HG02870 (cell line): ENCODE measurements at regions not wholly inside any gene's neighbourhood (a gene's known extent, or its start where the extent isn't known, plus 50 kb on each side); places are given as distances from the start of the nearest gene placed in this dataset.
"Not testable (repeated sequence)": the region's sequence is repeated elsewhere in the genome, so short reads cannot be mapped to it uniquely, and the experiment has no call there.

ENCODE experiments used
- ATAC-seq: cut with Tn5 transposase; IDR thresholded peaks from one replicate; pipeline ENCODE4 v1.9.1; 2021; ENCODE audit warnings: mild to moderate bottlenecking, moderate library complexity; ENCODE audit not compliant: unreplicated experiment

DNA sequence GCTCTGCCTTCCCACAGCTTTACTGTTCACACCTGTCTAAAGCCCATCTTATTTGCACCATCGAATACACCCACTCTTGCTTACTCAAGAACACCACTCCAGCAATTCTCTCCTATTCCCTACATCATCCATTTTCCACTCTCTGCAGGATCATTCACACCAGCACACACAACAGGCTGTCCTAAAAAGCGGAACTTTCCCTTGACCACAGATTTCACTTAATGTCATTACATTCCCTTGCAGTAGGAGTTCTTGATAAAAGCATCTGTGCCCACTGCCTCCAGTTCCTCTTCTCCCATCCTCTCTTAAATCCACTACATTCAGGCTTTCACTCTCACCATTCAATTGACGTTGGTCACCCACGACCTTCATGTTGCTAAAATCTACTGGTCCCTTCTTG lies 103.0 kb upstream of the PABPC3 start:
- ATAC-seq: not testable (repeated sequence)

- ATAC-seq: no peak
These were observed 100.6 kb upstream of the PABPC3 start for GRCh38 chr13:24995225-24995804.

DNA sequence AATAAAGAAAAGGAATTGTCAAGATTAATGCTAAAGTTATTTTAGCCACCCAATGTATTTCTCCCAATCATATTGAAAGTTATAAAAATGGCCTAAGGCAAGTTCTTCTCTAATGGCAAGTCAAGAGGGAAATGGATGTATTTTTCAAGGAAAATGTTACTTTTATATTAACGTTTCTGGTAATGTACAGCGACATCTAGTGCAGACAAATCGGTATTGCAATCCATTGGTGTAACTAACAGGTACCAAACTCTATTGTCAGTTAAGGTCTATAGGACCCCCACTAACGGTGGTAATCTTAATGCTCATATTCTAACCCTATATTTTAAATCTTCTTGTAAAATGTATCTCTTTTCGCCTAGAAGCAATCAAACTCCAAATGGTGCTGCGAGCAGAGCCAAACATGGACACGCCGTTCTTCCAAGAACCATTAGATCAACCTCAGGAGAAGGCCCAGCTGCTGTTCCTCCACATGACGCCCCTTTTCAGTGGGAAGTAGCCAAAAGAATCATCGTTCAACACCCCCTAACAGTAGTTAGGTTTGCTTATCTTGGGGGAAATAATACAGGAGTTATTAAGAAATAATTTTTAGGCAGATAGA lies 98.5 kb upstream of the PABPC3 start:
- no peak for ATAC-seq

- ATAC-seq: no peak
These were observed 97.5 kb upstream of the PABPC3 start for GRCh38 chr13:24998433-24998832.

DNA sequence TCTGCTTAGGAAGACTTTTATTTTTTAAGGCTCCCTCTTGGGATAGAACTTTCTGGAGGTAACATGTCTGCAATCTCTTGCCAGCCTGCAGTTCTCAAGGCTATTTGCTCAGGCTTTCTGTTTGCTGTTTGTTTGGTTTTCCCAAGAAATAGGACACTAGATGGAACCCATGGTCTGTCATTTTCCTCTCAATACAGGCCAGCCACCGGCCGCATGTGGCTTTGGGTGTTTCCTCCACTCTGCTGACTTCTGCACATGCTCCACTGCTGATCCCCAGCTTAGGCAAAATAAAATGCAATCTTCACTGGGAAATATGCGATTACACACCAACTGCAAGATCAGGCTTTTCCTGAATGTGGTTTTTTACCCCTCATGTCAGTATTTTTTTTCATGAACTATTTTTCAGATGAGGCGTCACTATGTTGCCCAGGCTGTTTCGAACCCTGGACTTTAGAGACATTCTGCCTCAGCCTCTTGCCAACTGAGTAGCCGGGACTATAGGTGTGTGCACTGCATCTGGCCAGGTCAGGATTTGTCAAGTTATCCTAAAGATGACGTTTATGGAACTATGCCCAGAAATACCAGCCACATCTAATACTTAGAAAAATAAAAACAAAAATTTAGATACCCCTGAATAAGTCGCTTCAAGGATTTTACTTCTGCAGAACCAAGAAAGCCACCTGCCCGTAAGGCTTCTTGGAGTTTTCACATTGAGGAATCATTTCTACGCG lies 94.3 kb upstream of the PABPC3 start:
- no peak for ATAC-seq

GRCh38 chr13:25002311-25002710 lies 93.6 kb upstream of the PABPC3 start:
- ATAC-seq: not testable (repeated sequence)

GRCh38 chr13:25004489-25004888 lies 91.4 kb upstream of the PABPC3 start:
- ATAC-seq: not testable (repeated sequence)

GRCh38 chr13:25005050-25005497 lies 90.9 kb upstream of the PABPC3 start:
- not testable (repeated sequence) for ATAC-seq

DNA sequence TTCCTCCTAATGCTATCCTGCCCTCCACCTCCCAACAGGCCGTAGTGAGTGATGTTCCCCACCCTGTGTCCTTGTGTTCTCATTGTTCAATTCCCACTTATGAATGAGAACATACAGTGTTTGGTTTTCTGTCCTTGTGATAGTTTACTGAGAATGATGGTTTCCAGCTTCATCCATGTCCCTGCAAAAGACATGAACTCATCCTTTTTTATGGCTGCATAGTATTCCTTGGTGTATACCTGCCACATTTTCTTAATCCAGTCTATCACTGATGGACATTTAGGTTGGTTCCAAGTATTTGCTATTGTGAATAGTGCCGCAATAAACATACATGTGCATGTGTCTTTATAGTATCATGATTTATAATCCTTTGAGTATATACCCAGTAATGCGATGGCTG lies 88.5 kb upstream of the PABPC3 start:
- ATAC-seq: not testable (repeated sequence)

GRCh38 chr13:25014398-25014973 lies 81.5 kb upstream of the PABPC3 start:
- ATAC-seq: not testable (repeated sequence)

- not testable (repeated sequence) for ATAC-seq
These were observed 78.8 kb upstream of the PABPC3 start for GRCh38 chr13:25017176-25017575.

- not testable (repeated sequence) for ATAC-seq
These were observed 77.9 kb upstream of the PABPC3 start for GRCh38 chr13:25017808-25018728.

DNA sequence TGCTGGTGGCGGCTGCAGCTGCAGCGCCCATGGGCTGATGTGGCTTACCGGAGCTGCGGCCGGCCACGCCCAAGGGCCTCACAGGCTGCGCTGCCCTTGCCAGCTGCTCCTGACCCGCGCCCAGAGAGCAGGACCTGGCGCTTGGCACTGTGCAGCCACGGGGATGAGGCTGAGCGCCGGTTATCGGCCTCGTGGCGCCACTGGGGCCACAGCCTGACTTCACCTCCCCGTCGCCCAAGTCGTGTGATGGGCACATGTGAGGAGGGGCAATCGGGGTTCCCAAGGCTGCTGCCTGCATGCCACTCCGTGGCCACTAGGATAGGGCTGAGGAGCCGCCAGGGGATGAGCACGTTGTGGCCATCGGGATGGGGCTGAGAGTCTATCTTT lies 77.2 kb upstream of the PABPC3 start:
- ATAC-seq: no peak

DNA sequence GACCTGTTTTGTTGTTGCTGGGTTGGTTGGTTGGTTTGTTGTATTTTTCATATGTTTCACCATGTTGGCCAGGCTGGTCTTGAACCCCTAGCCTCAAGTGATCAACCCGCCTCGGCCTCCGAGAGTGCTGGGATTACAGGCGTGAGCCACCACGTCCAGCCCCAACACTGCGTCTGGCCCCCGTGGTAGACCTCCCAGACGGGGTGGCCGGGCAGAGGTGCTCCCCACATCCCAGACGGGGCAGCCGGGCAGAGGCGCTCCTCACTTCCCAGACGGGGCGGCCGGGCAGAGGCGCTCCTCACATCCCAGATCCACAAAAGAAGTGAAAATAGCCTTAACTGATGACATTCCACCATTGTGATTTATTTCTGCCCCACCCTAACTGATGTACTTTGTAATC lies 76.2 kb upstream of the PABPC3 start:
- not testable (repeated sequence) for ATAC-seq

GRCh38 chr13:25024175-25024574 lies 71.8 kb upstream of the PABPC3 start:
- no peak for ATAC-seq

GRCh38 chr13:25032160-25032559 lies 63.8 kb upstream of the PABPC3 start:
- no peak for ATAC-seq

GRCh38 chr13:25034173-25034572 lies 61.8 kb upstream of the PABPC3 start:
- ATAC-seq: no peak

GRCh38 chr13:25037057-25037813 lies 58.7 kb upstream of the PABPC3 start:
- ATAC-seq: peak; percentile 48

DNA sequence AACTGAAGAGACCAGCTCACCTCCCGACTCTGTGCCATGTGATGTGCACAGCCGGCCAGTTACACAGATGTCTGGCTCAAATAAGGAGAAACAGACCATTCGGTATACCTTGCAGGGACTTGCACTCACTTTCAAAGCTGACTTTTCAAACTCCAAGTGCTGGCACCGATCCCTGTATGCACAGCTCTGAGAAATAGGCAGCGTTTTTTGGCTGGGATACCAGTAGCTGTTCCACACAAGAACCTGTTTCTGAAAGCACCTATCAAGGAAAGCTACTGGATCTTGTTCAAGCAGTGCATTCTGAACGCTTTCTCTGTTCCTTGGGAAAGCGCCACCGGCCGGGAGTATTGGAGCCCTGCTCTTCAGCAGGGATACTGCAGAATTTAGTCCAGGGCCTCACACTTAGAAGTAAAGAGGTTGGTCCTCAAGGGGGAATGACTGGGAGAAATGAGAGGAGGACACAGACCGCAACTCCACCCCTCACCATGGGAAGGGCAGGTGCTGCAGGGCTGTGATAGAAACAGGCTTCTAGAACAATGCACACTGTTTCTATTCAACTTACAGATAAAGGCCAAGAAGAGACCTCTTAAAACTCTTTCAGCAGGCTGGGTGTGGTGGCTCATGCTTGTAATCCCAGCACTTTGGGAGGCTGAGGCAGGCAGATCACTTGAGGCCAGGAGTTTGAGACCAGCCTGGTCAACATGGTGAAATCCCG lies 53.6 kb upstream of the PABPC3 start:
- ATAC-seq: no peak
